ENCODE measurements at regions not wholly inside any gene's neighbourhood (a gene's known extent, or its start where the extent isn't known, plus 50 kb on each side); places are given as distances from the start of the nearest gene placed in this dataset.
"Not testable (repeated sequence)": the region's sequence is repeated elsewhere in the genome, so short reads cannot be mapped to it uniquely, and the experiment has no call there.

GRCh38 chrX:3512150-3512549, 165.7 kb upstream of the MXRA5 start:
- not testable (repeated sequence) for H2AFZ ChIP-seq (ENCODE audit: low read length, unreplicated experiment); H3K27ac ChIP-seq (ENCODE audit: low read depth, low read length); H3K79me2 ChIP-seq (ENCODE audit: control insufficient read depth, insufficient read depth, low read length, unreplicated experiment); H3K36me3 ChIP-seq (ENCODE audit: insufficient read depth, low read length); H3K27me3 ChIP-seq (ENCODE audit: insufficient read depth, low read length); H3K4me3 ChIP-seq (ENCODE audit: low read depth, low read length)
- H3K4me1 ChIP-seq (ENCODE audit: control insufficient read depth, insufficient read depth, low read length, unreplicated experiment) = peaks cover 14% of the 10 kb centered on the region

GRCh38 chrX:3509934-3510333, 163.5 kb upstream of the MXRA5 start:
- H3K79me2 ChIP-seq (ENCODE audit: control insufficient read depth, insufficient read depth, low read length, unreplicated experiment) = no peaks in the 10 kb centered on the region

GRCh38 chrX:3504916-3505315, 158.5 kb upstream of the MXRA5 start:
- Histone ChIP-seq H3K27me3 (ENCODE audit: insufficient read depth, low read length) (no peaks in the 10 kb centered on the region), H3K27ac (ENCODE audit: low read depth, low read length) (no peak overlapping the region), H3K4me3 (ENCODE audit: low read depth, low read length) (no peak overlapping the region), H3K4me1 (ENCODE audit: control insufficient read depth, insufficient read depth, low read length, unreplicated experiment) (no peaks in the 10 kb centered on the region), H3K79me2 (ENCODE audit: control insufficient read depth, insufficient read depth, low read length, unreplicated experiment) (no peaks in the 10 kb centered on the region), H2AFZ (ENCODE audit: low read length, unreplicated experiment) (no peak overlapping the region), H3K36me3 (ENCODE audit: insufficient read depth, low read length) (no peaks in the 10 kb centered on the region)

More at GRCh38 chrX:3509934-3510333, 163.5 kb upstream of the MXRA5 start:
- Histone ChIP-seq H3K4me1 (ENCODE audit: control insufficient read depth, insufficient read depth, low read length, unreplicated experiment) (peaks cover 4% of the 10 kb centered on the region), H2AFZ (ENCODE audit: low read length, unreplicated experiment) (no peak overlapping the region), H3K36me3 (ENCODE audit: insufficient read depth, low read length) (no peaks in the 10 kb centered on the region), H3K27me3 (ENCODE audit: insufficient read depth, low read length) (no peaks in the 10 kb centered on the region), H3K4me3 (ENCODE audit: low read depth, low read length) (no peak overlapping the region), H3K27ac (ENCODE audit: low read depth, low read length) (no peak overlapping the region)

- Histone ChIP-seq H3K4me1 (ENCODE audit: control insufficient read depth, insufficient read depth, low read length, unreplicated experiment) (no peaks in the 10 kb centered on the region), H3K36me3 (ENCODE audit: insufficient read depth, low read length) (no peaks in the 10 kb centered on the region), H3K4me3 (ENCODE audit: low read depth, low read length) (no peak overlapping the region), H3K27me3 (ENCODE audit: insufficient read depth, low read length) (no peaks in the 10 kb centered on the region), H2AFZ (ENCODE audit: low read length, unreplicated experiment) (no peak overlapping the region), H3K79me2 (ENCODE audit: control insufficient read depth, insufficient read depth, low read length, unreplicated experiment) (no peaks in the 10 kb centered on the region), H3K27ac (ENCODE audit: low read depth, low read length) (no peak overlapping the region)
These were observed 155.5 kb upstream of the MXRA5 start for GRCh38 chrX:3501833-3502535.

- H3K79me2 ChIP-seq (ENCODE audit: control insufficient read depth, insufficient read depth, low read length, unreplicated experiment); H3K4me3 ChIP-seq (ENCODE audit: low read depth, low read length): not testable (repeated sequence)
These were observed 149.7 kb upstream of the MXRA5 start for GRCh38 chrX:3495836-3496769.

GRCh38 chrX:3493605-3494004, 147.2 kb upstream of the MXRA5 start:
- no peaks in the 10 kb centered on the region for H3K79me2 ChIP-seq (ENCODE audit: control insufficient read depth, insufficient read depth, low read length, unreplicated experiment)
- H3K27me3 ChIP-seq (ENCODE audit: insufficient read depth, low read length) = no peaks in the 10 kb centered on the region

More at GRCh38 chrX:3495836-3496769, 149.7 kb upstream of the MXRA5 start:
- not testable (repeated sequence) for H2AFZ ChIP-seq (ENCODE audit: low read length, unreplicated experiment); H3K27me3 ChIP-seq (ENCODE audit: insufficient read depth, low read length); H3K4me1 ChIP-seq (ENCODE audit: control insufficient read depth, insufficient read depth, low read length, unreplicated experiment); H3K36me3 ChIP-seq (ENCODE audit: insufficient read depth, low read length); H3K27ac ChIP-seq (ENCODE audit: low read depth, low read length)

GRCh38 chrX:3485727-3486126, 139.3 kb upstream of the MXRA5 start:
- Histone ChIP-seq H3K4me1 (ENCODE audit: control insufficient read depth, insufficient read depth, low read length, unreplicated experiment) (no peaks in the 10 kb centered on the region), H3K27me3 (ENCODE audit: insufficient read depth, low read length) (peaks cover 5% of the 10 kb centered on the region; the same call in 1 of the 2 replicates), H2AFZ (ENCODE audit: low read length, unreplicated experiment) (no peak overlapping the region)

More at GRCh38 chrX:3493605-3494004, 147.2 kb upstream of the MXRA5 start:
- Histone ChIP-seq H3K36me3 (ENCODE audit: insufficient read depth, low read length) (no peaks in the 10 kb centered on the region), H3K4me3 (ENCODE audit: low read depth, low read length) (no peak overlapping the region), H3K27ac (ENCODE audit: low read depth, low read length) (no peak overlapping the region), H2AFZ (ENCODE audit: low read length, unreplicated experiment) (no peak overlapping the region), H3K4me1 (ENCODE audit: control insufficient read depth, insufficient read depth, low read length, unreplicated experiment) (no peaks in the 10 kb centered on the region)

GRCh38 chrX:3479026-3479425, 132.6 kb upstream of the MXRA5 start:
- H3K27me3 ChIP-seq (ENCODE audit: insufficient read depth, low read length) = no peaks in the 10 kb centered on the region; the same call in 1 of the 2 replicates
- no peaks in the 10 kb centered on the region for H3K36me3 ChIP-seq (ENCODE audit: insufficient read depth, low read length)
- H3K27ac ChIP-seq (ENCODE audit: low read depth, low read length) = no peak overlapping the region
- no peak overlapping the region for H3K4me3 ChIP-seq (ENCODE audit: low read depth, low read length)
- no peak overlapping the region for H2AFZ ChIP-seq (ENCODE audit: low read length, unreplicated experiment)
- no peaks in the 10 kb centered on the region for H3K4me1 ChIP-seq (ENCODE audit: control insufficient read depth, insufficient read depth, low read length, unreplicated experiment)
- no peaks in the 10 kb centered on the region for H3K79me2 ChIP-seq (ENCODE audit: control insufficient read depth, insufficient read depth, low read length, unreplicated experiment)

More at GRCh38 chrX:3485727-3486126, 139.3 kb upstream of the MXRA5 start:
- no peaks in the 10 kb centered on the region for H3K36me3 ChIP-seq (ENCODE audit: insufficient read depth, low read length)
- H3K27ac ChIP-seq (ENCODE audit: low read depth, low read length) = no peak overlapping the region
- H3K4me3 ChIP-seq (ENCODE audit: low read depth, low read length) = no peak overlapping the region
- H3K79me2 ChIP-seq (ENCODE audit: control insufficient read depth, insufficient read depth, low read length, unreplicated experiment) = no peaks in the 10 kb centered on the region

GRCh38 chrX:3476973-3477372, 130.5 kb upstream of the MXRA5 start:
- Histone ChIP-seq H2AFZ (ENCODE audit: low read length, unreplicated experiment) (no peak overlapping the region), H3K27me3 (ENCODE audit: insufficient read depth, low read length) (no peaks in the 10 kb centered on the region; the same call in 1 of the 2 replicates), H3K79me2 (ENCODE audit: control insufficient read depth, insufficient read depth, low read length, unreplicated experiment) (no peaks in the 10 kb centered on the region), H3K27ac (ENCODE audit: low read depth, low read length) (no peak overlapping the region), H3K4me3 (ENCODE audit: low read depth, low read length) (no peak overlapping the region), H3K36me3 (ENCODE audit: insufficient read depth, low read length) (no peaks in the 10 kb centered on the region), H3K4me1 (ENCODE audit: control insufficient read depth, insufficient read depth, low read length, unreplicated experiment) (no peaks in the 10 kb centered on the region)

GRCh38 chrX:3470211-3470679, 123.8 kb upstream of the MXRA5 start:
- not testable (repeated sequence) for H3K27me3 ChIP-seq (ENCODE audit: insufficient read depth, low read length); H3K27ac ChIP-seq (ENCODE audit: low read depth, low read length); H2AFZ ChIP-seq (ENCODE audit: low read length, unreplicated experiment); H3K4me1 ChIP-seq (ENCODE audit: control insufficient read depth, insufficient read depth, low read length, unreplicated experiment); H3K79me2 ChIP-seq (ENCODE audit: control insufficient read depth, insufficient read depth, low read length, unreplicated experiment); H3K4me3 ChIP-seq (ENCODE audit: low read depth, low read length); H3K36me3 ChIP-seq (ENCODE audit: insufficient read depth, low read length)
